ENCODE measurements at regions not wholly inside any gene's neighbourhood (a gene's known extent, or its start where the extent isn't known, plus 50 kb on each side); places are given as distances from the start of the nearest gene placed in this dataset.
"Not testable (repeated sequence)": the region's sequence is repeated elsewhere in the genome, so short reads cannot be mapped to it uniquely, and the experiment has no call there.

DNA sequence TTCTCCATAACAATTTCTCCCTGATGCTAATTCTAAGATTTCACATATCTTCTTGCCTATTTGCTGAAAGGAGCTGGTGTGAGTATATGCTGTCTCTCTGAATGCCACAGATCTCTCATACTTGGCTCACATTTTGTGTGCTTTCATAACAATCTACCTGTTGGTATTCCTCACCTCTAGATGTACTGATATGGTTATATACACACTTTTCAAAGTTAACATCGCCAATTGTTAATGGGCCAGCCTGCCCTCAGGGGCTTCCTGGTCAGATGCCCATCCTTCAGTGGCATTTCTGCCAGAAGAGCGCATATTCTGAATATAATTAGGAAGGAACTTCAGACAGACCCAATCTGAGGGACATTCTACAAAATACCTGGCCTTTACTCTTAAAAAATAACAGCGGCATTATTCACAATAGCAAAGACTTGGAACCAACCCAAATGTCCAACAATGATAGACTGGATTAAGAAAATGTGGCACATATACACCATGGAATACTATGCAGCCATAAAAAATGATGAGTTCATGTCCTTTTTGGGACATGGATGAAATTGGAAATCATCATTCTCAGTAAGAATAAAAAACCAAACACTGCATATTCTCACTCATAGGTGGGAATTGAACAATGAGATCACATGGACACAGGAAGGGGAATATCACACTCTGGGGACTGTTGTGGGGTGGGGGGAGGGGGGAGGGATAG is 123.9 kb upstream of the FAT1 start:
- not testable (repeated sequence) for DNase-seq

DNA sequence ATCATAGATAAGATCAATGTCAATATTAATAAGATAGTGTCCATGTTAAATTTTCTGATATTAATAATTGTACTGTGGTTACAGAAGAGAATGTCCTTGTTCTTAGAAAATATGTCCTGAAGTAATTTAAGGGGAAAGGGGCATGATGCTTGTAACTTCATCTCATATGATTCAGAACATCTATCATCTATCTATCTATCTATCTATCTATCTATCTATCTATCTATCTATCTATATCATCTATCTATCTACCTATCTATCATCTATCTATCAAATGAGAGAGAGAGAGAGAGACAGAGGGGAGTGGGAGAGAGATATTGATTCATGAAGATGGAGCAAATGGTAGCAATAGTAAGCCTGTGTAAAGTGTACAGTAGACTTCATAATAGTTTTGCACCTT is 124.8 kb upstream of the FAT1 start:
- no peak for DNase-seq

DNA sequence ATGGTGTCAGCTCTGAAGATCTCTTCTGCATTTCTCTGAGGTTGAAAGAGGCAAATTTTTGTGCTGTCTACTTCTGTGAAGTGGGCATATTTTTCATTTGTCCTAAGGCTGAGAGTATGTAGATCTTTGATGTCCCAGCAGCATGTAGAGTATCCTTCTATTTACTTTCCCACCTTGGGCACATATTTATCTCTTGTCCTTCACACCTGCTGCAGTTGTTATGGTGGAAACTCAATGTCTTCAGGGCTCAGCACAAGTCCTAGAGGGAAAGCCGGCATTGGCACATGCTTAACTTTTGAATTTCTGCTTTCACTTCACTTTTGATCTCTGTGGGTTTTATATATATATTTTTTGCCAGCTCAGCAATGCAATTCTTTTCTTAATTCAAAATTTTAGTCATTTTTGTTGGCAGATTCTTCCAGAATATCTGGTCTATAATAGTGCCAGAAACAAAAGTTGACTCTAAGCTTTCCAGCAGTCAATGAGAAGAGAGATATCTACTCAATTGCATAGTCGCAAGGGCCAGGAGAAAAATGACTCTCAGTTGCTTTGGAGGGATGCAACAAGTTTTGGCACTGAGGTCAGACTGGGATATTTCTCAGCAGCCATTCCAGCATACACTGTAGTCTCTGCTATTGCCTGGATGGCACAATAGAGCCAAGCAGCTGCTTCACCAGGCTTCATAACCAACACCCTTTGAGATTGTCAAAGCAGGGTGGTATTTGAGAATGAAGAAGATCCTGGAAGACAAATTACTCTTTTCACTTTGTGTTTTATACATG is 127.8 kb upstream of the FAT1 start:
- DNase-seq, result no peak

DNA sequence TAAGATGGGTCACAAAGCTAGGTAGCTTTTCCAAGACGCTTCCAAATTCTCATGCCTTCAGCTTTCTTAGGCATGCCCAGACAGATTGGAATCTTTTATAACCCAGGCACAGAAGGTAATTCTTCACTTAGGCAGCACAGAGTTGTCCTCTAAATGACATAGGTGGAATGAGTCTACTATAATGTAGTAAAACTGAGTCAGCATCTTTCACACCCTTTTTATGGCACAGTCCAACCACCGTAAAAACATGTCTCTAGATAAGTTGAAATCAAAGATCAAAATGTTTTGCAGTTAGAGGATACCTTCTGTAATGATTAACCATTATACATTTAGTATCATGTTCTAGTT is 128.4 kb upstream of the FAT1 start:
- no peak for DNase-seq

DNA sequence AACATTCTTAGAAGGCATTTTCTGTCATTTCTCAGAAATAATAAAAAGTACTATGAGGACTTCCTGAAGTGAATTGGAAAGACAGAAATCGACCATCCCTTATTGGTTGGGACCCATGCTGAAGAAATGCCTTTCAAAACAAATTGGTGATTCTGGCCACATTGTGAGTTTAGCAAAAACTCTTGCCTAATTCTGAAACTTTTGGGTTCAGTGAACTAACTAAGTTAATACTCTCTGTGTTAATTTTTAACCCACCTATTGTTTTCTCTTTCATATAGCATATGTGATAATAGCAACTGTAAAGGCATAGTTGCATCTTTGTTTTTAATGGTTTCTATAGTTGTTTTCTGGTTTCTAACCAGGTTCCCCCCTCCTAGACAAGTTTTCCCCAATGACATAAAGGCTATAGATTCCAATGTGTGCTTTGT is 129.3 kb upstream of the FAT1 start:
- DNase-seq, result no peak

DNA sequence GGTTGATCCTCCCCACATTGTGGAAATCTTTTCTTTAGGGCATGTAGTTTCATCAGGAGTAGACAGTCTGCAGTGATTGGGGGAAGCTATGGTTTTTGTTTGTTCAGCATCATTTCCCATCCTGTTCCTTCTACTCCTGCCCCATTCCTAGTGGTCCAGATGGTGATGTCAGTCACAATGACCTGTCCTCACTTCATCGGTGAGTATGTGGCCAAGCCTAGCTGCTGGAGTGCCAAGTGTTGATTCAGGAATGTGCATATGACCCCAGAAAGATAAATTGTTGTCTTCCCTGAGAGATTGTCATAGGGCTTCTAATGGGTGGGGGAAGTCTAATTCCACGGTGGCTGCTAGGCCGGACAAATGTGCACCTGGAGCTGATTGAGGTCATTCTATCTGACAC is 130.6 kb upstream of the FAT1 start:
- DNase-seq, result no peak

DNA sequence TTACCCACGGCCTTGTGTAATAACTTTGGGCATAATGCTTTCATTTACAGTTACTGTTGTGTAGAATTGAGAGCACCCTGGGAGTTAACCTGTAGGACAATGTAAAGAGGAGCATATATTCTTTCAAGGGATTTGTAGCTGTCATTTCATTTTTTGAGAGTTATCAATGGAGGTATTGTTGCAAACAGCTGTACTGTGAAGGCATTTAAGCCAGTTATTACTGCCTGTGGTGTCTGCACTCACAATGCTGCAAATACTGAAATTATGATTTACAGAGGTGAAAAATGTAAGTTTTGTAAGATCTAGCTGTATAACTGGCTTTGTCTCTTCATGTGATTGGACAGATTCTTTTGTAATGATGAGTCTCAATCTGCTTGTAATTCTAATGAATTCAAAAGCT is 131.5 kb upstream of the FAT1 start:
- DNase-seq, result no peak

DNA sequence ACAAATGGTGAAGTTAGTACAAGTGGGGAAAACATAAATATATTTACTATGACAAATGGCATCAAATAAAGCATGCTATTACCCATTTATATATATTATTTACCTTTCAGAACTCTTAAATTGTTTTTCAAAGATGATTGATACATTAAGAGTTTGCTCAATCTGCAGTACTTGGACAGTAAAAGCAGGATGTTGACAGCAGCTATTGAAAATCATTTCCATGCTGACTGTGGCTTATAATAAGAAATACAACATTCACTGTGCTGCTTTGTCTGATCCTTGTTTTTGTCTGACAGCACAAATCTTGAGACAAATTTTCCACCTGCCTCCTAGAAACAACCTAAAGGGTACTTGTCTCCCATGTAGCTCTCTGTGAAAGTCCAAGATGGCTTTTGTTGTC is 134.1 kb upstream of the FAT1 start:
- DNase-seq, result no peak

DNA sequence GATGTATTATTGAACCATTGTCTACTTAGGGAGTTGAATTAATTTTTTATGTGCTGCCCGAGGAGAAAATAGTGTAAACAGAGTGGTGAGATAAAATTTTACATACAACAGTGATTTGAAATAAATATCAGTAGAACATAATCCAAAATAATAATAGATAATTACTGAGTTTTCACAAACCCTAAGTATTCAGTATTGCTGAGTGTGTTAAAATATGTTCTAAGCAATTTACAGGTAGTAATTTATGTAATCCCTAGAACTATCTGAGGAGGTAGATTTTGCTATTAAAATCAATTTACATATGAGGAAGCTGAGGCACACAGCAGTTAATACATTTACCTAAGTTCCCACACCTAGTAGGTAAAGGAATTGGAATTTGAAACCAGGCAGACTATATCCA is 134.7 kb upstream of the FAT1 start:
- DNase-seq, result no peak

DNA sequence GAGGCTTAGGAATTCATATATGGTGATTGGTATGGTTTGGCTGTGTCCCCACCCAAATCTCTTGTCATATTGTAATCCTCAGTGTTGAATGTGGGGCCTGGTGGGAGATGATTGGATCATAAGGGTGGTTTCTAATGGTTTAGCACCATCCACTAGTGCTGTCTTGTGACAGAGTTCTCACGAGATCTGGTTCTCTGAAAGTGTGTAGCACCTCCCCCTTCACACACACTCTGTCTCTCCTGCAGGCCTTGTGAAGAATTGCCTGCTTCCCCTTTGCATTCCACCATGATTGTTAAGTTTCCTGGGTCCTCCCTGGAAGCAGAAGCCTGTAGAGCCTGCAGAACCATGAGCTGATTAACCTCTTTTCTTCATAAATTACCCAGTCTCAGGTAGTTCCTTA is 135.8 kb upstream of the FAT1 start:
- no peak for DNase-seq

DNA sequence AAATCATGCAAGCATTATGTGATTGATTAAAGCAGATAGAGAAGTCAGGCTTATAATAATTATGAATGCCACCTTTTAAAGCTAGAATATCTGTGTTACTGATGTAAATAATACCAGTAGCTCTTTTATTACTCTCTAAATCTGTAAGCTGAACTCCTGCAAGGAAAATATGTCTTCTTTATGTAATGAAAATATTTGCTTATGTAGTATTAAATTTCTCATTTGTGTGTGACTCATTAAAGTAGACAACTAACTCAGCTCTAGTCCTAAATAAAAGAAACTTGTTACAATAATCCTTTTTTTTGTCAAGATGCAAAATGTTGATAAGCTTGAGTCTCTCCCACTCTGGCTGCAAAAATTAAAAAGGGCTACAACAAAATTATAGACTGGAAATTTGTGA is 137.7 kb upstream of the FAT1 start:
- DNase-seq, result no peak

DNA sequence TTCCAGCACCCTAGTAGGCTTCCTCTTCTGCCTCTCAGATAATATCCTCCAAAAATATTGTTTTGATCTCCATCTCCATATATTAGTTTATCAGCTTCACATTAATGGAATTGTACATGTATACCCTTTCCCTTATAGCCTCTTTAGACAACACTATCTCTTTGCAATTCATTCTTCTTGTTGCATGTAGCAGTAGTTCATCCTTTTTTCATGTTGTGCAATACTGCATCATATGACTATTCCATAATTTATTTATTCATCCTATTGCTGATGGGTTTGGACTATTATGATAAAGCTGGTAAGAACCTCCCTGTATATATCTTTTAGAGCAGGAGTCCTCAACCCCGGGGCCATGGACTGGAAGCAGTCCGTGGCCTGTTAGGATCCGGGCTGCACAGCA is 148.2 kb upstream of the FAT1 start:
- DNase-seq, result no peak

DNA sequence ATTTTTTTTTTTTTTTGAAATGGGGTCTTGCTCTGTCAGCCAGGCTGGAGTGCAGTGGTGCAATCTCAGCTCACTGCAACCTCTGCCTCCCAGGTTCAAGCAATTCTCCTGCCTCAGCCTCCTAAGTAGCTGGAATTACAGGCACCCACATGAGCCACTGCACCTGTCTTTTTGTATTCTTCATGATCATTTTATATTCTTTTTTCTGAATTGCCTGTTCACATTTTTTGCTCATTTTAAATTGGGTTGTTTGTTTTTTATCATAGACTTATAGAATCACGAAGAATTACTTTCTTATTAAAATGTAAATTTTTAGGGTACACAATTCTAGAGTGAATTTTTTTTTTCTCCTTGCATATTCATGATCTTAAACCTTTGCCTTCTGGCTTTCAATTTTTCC is 149.4 kb upstream of the FAT1 start:
- not testable (repeated sequence) for DNase-seq

DNA sequence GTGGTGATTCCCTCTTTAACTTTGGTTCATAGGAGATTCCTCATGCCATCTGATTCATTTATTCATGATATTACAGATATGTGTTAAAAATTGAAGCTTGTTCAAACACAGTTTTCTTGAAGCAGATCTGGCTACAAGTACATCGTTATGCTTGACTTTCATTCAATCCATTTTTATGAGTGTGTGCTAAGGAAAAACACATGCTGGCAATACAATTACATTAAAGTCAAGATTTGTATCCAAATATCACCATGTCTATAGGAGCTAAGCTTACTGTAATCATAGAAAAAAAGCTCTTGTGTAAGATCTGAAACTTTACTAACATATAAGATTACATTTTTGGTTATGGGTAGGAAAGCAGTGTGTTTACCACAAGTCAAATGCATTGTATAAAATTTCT is 151.8 kb upstream of the FAT1 start:
- DNase-seq, result no peak

DNA sequence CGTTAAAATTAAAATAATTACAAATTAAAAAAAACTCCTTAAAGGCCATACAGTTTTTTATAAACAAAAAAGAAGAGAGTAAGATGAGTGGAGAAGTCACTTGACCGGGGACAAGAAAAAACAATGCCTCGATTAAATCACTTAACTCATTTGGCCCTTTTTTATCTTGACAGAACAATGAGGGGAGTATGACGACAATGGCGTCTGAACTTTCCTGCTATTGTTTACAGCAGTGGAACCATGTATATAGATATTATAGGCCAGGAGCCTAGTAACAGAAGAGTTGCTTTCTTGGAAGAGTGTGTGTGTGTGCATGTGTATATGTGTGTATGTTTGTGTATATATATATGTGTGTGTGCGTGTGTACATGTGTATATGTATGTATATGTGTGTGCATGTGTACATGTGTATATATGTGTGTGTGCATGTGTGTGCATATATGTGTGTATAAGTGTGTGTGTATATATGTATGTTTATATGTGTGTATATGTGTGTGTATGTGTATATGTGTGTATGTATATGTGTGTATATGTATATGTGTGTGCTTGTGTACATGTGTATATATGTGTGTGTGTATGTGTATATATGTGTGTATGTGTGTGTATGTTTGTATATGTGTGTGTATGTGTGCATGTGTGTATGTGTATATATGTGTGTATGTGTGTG is 153.4 kb upstream of the FAT1 start:
- DNase-seq, result no peak

DNA sequence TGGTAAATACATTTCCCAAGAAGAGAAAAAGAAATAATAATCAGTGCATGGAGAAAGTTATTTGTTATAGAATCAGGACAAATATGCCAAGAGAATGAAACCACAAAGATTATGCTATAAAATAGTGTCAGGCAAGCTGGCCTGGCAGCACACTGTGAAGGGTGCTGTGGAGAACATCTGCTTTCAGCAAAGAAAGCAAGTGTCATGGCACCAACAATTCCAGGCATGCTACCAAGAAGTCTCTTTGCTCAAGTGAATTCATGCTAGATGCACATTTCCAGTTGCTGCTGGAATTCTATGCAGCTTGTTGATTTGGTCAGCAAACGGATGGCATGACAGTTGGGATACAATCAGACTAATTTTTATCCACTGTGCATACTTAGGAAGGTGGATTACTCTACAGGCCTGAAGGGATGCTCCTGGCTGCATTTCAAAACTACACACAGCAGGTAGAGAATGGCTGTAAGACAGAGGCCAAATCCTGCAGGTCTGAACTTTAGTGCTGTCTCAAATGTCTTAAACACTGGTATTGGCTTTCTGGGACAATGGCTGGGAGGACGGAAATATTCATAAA is 154.6 kb upstream of the FAT1 start:
- DNase-seq, result no peak

DNA sequence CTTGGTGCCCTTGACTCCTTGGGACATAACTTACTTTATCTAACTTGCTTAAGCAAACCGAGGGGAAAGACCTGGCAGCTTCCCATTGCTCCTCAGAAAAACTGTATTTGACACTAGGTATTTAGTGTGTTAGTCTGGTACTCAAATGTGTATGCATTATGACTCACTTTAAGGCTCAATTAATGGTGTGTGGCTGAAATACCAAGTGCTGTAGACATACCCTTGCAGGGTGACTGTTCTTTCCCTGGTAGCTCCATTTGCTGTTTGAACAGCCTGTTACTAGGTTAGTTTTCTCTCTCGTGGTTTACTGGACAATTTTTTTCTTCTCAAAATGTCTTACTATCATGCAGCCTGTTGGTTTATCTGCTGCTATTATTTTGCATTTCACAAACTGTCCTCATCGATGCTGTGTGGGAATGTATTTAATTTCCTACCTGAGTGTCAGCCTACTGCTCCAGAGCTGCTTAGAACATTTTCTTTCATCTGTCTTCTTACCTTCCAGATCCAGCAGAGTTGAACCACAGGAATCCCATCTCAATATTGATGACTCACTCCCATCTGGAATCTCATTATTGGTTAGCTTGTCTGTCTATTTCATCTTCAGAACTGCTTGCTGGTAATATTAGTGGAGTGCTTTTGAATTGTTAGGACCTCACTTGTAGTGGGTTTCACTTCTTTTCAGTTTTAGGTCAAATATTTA is 158.0 kb upstream of the FAT1 start:
- DNase-seq, result no peak

DNA sequence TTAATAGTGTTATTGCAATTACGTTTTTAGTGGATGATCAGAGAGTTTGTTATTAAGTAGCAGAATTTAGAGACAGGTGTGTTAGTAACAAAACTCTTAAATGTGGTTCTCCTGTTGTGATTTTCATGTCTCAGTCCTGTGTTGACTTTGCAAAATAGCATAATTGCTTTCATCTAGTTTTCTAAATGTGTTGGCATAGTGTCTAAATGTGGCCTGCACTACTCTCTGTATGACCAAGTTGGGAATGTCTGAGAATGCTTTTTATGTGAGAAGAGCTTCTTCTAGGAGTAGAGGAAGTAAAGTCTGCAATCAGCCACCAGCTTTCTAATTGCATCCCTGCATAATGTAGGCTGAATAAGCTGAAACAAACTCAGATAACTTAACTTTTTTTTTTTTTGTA is 158.6 kb upstream of the FAT1 start:
- no peak for DNase-seq

DNA sequence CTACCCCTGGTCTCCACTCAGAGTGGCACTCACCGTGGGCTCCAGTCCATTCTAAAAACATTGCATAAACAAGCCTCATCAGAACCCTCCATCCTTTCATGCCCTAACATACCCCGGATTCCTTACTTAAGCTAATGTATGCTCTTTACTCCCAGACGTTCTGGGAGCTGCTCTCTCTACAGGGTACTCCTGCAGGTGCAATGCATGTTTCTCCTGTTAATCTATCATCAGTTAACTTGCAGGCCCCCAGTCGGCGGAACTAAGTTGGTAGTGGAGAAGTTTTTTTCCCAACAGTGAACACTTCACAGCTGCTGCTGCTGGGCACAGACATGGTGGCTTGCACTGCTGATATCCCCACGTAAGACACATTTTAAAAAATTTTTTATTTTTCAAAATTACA is 161.6 kb upstream of the FAT1 start:
- DNase-seq, result no peak

DNA sequence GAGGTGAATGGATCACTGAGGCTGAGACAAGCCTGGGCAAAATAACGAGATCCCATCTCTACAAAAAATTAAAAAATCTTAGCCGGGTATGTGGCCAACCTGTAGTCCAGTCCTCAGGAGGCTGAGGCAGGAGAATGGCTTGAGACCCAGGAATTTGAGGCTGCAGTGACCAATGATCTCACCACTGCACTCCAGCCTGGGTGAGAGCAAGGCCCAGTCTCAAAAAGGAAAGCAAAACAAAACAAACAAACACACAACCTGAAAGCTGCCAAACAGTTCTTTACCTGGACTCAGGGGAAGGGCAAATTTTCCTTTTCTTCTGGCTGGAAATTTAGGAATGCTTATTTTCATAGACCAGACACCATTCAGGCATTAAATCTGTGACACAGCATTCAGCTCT is 163.1 kb upstream of the FAT1 start:
- no peak for DNase-seq

DNA sequence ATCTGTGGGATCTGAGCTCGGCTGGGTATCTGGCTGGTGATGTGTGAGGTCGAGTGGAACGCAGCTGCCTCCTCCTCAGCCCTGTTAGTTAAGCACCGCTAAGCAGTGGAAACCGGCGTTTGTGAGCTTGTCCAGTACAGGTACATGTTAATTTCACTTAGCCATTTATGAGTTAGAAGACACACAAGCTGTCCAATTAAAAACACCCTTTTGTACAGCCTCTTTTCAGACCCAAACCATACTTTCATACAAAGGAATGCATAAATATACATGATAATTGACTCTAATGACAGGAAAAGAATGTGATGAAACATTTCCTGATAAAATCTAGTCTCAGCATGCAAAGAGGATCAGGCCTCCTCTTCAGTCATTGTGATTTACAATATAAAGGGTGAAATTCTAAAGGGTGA is 163.6 kb upstream of the FAT1 start:
- no peak for DNase-seq

DNA sequence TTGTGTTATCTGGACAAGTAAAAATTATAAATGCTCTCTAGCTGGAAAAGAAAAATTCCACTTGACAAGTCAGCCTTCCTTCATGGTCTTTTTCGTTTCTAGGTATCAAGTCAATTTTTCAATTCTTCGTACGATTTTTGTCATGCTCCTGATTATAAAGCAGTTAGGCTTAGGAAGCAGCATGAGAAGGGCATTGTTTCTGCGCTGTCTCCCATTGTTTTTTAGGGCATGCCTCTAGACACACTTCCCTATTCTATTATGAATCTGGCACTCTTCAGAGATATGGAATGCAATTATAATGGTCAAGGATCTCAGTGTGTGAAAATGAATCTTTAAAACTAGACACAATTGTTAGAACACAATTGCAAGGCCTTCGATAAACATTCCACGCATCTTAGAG is 164.1 kb upstream of the FAT1 start:
- DNase-seq, result no peak

DNA sequence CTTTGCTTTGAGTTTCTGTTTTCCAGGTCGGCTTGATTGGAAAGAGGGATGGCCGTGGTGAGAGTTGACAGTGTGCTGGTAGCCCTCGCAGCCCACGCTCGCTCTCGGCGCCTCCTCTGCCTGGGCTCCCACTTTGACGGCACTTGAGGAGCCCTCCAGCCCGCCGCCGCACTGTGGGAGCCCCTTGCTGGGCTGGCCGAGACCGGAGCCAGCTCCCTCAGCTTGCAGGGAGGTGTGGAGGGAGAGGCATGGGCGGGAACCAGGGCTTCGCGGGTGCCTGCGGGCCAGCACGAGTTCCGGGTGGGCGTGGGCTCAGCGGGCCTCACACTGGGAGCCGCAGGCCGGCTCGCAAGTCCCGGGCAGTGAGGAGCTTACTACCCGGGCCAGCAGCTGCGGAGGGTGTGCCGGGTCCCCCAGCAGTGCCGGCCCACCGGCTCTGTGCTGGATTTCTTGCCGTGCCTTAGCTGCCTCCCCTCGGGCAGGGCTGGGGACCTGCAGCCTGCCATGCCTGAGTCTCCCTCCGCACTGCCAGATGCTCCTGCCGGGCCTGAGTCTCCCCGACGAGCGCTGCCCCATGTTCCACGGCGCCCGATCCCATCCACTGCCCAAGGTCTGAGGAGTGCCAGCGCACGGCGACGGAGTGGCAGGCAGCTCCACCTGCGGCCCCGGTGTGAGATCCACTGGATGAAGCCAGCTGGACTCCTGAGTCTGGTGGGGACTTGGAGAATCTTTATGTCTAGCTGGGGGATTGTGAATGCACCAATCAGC is 166.4 kb upstream of the FAT1 start:
- no peak for DNase-seq

Measured in NCI-H774 (cell line).